ENCODE measurements at regions not wholly inside any gene's neighbourhood (a gene's known extent, or its start where the extent isn't known, plus 50 kb on each side); places are given as distances from the start of the nearest gene placed in this dataset.
"Not testable (repeated sequence)": the region's sequence is repeated elsewhere in the genome, so short reads cannot be mapped to it uniquely, and the experiment has no call there.

- no peak for DNase-seq
Observed at GRCh38 chr16:85222155-85222863, 110.0 kb upstream of the CIBAR2 start.

DNA sequence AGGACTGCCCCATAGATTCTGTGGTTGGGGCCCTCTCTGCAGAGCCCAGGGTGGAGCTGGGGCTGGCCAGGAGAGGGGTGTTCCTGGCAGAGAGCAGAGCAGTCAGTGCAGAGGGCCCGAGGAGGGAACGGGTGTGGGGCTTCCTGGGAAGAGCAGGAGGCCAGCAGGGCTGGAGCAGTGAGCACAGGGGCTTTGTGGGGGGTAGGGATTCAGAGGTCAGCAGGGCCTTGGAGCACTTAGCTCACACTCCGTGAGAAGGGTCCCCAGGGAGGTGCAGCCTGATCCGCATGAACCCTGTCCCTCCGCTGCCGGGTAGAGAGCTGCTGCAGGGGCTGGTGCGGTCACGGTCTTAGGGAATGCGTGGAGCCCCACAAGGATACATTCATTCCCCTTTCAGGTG lies 113.0 kb upstream of the CIBAR2 start:
- DNase-seq, result no peak

GRCh38 chr16:85225721-85226120 lies 113.4 kb upstream of the CIBAR2 start:
- DNase-seq, result no peak

DNA sequence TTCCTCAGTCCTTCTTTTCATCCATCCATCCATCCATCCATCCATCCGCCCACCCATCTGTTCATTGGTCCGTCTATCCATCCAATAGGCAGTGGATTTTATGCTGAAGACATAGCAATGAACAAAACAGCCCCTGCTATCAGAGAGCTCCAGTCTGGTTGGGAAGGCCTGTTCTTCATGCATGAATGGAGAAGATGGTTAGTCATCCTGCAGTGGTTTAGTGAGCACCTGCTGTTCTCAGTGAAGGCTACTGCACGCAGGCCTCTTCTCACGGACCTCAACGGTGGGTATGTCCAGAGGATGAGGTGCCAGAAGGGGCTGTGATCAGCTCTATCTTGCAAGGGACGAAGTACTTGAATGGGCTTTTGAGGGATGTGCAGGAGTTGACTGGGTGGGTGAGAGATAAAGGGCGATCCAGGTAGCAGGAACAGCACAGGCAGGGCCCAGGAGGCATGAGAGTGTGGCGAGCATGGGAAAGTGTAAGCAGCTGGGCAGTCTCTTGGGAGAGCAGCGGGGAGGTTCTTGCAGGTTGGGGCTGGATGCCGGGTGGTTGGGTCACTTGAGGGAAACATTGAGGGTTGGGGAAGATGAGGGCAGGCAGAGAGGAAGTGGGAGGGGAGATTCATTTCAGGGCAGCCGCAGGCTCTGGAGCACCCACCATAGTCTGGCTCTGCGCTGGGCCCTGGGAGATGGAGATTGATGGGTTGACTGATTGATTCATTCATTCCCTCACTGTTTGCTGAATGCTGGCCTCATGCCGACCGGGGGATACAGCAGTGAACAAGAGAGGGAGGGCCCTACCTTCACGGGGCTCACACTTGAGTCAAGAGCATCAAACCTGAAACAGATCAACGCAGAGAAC lies 115.0 kb upstream of the CIBAR2 start:
- DNase-seq, result no peak

- no peak for DNase-seq
Observed at GRCh38 chr16:85227946-85228862, 115.9 kb upstream of the CIBAR2 start.

- no peak for DNase-seq
Observed at GRCh38 chr16:85228970-85229430, 116.7 kb upstream of the CIBAR2 start.

DNA sequence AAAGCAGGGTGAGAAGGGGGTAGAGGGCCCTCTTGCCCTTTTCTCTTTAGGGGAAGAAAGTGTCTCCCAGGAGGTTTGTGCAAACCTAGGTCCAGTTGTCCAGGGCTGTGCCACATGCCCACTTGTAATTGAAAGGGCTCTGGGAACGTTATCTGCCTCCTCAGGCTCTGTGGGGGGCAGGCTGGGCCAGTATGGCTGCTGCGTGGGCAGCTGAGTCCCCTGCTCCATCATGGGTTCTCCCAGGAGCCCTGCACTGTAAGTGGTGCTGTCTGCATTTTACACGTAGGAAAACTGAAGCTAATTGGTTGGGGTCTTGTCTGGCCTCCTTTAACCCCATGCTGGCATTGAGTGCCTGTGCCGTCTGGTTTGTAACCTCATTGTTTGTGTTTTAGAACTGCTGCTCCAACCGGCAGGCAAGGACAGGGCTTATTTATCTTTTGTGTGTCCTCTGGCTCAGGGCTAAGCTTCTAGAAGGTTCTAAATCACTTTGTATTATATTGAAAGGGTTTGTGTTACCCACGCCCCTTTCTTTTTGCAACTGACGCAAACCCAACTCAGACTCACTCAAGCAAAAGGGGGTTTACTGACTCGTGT lies 117.7 kb upstream of the CIBAR2 start:
- DNase-seq, result no peak

DNA sequence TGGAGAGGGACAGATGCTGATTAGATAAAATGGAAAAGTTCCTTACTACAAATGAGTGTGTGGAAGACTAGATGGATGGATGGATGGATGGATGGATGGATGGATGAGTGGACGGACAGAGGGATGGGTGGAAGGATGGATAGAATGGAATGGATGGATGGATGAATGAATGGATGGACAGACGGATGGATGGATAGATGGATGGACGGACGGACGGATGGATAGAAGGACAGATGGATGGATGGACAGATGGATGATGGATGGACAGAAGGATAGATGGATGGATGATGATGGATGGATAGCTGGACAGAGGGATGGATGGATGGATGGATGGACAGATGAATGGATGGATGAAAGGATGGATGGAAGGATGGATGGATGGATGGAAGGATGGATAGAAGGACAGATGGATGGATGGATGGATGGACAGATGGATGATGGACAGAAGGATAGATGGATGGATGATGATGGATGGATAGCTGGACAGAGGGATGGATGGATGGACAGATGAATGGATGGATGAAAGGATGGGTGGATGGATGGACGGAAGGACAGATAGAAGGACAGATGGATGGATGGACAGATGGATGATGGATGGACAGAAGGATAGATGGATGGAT lies 118.6 kb upstream of the CIBAR2 start:
- DNase-seq, result not testable (repeated sequence)

DNA sequence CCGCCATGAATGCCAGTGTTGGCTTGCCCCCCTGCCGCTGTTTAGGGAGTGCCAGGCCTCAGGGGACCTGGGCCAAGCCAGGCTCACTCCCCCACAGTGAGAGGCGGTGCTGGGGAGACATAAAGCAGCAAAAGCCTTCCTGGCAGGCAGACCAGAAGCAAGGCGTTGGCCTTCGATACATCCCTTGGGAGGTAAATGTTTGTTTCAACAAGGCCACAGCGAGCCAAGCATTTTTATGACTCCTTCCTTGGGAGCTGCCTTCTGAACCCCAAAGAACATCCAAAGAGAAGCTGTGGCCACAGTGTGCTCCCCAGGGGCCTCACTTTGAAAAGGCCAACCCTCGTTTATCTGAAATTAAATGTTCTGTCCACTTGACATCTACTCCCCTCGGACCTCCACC lies 119.7 kb upstream of the CIBAR2 start:
- DNase-seq, result no peak

DNA sequence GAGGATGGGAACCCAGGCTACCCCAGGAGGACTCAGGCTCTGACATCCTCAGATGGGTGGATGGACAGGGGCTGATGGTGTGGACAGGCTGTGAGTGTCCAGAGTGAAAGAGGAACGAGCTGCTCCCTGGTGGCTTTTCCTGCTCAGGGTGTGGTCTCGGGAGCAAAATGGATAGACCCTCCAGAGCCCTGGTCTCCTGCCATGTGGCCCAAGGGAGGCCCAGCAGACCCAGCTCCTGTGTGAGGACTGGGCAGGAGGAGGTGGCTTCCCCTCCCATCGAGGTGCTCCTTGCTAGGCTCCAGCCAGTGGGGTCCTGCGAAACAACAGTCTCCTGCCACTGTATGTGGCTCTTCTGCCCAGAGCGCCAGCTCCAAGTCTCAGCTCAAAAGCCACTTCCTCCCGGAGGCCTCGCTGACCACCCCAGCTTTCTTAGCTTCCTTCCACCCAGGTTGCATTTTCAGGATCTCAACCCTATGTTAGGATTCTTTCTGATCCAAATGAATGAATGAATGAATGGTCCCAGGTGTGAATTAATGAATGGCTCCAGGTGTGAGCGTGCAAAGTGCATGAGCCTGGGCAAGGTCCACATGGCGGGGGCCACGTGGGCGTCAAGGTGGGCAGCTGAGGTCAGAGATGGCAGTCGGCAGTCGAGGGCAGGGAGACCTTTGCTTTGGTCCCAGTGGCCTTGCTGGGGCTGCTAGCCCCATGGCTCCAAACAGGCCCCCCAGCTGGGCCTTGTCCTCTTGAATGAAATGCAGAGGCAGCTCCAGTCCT lies 120.3 kb upstream of the CIBAR2 start:
- no peak for DNase-seq

DNA sequence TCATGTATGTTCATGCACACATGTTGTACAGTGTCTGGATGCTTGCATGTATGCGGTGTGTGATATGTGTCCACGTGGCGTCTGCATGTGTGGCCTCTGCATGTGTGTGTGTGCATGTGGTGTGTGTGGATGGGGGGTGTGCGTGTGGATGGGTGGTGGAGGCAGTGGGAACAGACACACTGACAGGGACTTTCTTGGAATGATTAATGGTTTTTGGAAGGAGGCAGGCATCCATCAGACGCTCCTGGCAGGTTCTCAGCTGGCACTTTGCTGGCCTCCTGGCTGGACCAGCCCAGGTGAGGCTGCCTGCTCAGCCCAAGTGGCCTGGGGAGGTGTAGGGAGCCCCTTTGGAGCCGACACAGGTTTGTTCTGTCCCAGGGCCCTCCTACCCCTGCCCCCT lies 121.2 kb upstream of the CIBAR2 start:
- DNase-seq, result no peak

GRCh38 chr16:85234310-85235204 lies 122.3 kb upstream of the CIBAR2 start:
- no peak for DNase-seq

- DNase-seq, result no peak
Observed at GRCh38 chr16:85235991-85236817, 123.9 kb upstream of the CIBAR2 start.

- DNase-seq, result no peak
Observed at GRCh38 chr16:85236818-85237150, 124.5 kb upstream of the CIBAR2 start.

GRCh38 chr16:85237817-85238216 lies 125.5 kb upstream of the CIBAR2 start:
- no peak for DNase-seq

DNA sequence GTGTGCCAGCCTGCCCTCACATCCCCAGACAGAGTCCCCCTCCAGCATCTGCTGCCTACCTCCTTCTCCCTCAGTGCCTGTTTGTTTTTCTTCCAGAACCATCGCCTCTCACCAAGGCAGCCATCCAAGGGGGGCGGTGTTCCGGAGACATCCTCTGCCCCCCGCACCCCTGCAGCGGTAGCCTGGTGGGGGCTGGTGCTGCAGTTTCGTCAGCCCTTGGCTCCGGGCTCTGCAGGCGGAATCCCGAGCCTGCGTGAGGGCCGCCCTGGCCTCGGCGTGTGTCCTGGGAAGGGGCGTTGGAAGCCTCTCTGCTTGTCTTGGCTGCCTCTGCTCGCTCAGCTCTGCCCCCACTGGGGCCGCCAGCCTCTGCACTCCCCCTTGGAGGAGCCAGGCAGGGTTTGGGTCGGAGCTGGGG lies 126.0 kb upstream of the CIBAR2 start:
- no peak for DNase-seq

- no peak for DNase-seq
Observed at GRCh38 chr16:85239239-85239638, 127.0 kb upstream of the CIBAR2 start.

- DNase-seq, result no peak
Observed at GRCh38 chr16:85239871-85240270, 127.6 kb upstream of the CIBAR2 start.
